HCEC 1CT (cell line): ENCODE measurements at regions not wholly inside any gene's neighbourhood (a gene's known extent, or its start where the extent isn't known, plus 50 kb on each side); places are given as distances from the start of the nearest gene placed in this dataset.

Source experiments
- DNase-seq: peaks from one replicate; pipeline ENCODE4 v3.0.0-alpha.2; 2017

DNA sequence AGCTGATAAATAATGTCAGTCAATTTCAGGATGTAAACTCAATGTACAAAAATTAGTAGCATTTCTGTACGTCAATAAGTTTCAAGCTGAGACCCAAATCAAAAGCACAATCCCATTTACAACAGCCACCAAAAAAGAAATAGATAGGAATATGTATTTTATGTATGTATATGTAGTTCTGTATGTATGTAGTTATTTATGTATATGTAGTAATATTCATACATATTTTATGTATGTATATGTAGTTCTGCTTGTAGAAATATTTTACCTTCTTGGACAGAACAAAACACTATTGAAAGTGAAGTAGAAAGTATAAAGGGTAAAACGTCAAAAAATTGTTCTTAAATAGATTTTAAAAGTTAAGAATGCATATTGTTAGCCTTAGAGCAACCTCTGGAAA is 591.0 kb upstream of the SETBP1 start:
- DNase-seq, result no peak

DNA sequence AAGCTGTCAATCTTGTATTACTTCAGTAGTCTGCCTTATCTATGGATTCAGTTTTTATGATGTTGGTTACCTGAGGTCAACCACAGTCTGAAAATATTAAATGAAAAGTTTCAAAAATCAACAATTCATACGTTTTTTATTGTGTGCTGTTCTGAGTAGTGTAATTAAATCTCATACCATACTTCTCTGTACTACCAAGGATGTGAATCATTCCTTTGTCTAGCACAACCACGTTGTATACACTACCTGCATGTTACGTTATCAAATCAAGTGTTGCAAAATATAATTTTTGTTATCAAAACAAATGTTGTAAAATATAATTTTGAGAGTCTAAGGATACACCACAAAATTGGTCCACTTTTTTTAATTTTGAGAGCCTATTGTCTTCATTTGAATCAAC is 590.2 kb upstream of the SETBP1 start:
- DNase-seq, result no peak

DNA sequence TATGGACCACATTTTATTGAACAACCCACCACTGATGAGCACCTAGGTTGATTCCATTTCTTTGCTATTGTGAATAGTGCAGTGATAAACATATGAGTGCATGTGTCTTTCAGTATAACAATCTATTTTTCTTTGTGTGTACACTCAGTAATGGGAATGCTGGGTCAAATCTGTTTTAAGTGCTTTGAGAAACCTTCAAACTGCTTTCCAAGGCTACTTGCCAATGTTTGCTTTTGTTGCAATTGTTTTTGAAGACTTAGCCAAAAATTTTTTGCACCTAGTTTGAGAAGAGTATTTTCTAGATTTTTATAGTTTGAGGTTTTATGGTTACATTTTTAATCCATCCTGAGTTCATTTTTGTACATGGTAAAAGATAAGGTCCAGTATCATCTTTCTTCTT is 587.4 kb upstream of the SETBP1 start:
- DNase-seq, result no peak

DNA sequence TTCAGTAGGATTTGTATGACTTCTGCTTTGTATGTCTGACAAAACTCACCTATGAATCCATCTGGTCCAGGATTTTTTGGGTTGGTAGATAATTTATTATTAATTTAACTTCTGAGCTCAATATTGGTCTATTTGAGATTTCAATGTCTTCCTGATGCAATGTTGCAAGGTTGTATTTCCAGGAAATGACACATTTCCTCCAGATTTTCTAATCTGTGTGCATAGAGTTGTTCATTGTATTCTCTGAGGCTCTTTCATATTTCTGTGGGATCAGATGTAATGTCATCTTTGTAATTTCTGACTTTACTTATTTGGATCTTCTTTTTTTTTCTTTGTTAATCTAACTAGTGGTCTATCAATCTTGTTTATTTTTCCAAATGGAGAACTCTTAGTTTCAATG is 584.7 kb upstream of the SETBP1 start:
- no peak for DNase-seq

DNA sequence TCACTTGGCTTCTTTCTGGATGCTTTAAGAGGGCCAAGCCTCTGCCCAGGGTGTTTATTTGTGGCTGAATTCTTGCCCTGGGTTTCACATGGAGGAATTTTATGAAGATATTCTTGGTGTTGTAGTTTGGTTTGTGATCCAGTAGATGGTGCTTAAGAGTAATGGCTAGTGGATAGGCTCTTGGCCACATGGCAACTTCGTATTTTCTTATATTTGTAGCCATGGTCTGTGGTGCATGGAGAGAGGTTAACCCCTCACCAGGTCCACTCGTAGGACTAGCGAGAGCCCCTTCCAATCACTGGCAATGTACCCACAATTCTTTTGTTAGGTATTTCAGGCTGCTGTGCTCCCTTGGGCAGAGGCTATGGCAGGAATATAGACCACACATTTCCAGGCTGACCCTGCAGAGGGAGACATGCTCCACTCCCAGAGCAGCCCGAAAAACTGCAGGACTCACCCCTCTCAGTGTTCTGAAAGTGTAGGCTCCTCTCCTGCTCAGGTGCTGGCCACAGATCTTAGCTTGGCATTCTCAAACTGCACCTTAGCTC is 582.1 kb upstream of the SETBP1 start:
- no peak for DNase-seq

DNA sequence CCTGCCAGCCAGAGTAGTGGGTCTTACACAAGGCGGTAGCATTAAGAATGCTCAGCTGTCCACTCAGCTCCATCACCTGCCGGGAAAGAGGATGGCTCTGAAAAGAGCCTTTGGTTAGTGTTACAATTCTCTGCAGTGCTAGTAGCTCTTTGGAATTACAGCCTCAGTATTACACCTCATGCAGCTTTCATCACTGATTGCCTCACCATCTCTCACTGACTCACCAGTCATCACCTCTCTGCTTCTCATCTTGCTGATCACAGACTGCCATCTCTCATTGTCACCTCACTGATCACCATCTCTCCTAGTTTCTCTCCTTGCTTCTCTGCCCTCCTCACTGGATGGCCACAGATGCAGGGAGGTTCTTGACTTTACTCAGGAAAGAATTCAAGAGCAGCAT is 573.5 kb upstream of the SETBP1 start:
- no peak for DNase-seq

DNA sequence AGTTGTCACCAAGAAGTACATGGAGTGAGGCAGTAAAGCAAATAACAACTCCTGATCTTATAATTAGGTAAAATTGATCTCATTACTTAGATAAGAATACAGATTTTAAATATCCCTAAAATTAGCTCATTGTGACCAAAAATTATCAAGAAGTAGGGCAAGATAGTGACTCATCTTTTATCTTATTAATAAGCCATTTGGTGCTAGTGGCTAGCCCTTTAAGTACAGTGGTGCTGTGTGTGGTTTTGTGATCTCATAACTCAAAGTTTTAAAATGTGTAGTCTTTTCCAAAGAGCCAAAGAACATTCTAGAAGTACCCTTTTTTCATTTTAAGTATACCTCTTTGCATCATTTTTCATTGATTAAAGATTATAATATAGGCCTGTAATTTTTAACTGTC is 569.4 kb upstream of the SETBP1 start:
- DNase-seq, result no peak

DNA sequence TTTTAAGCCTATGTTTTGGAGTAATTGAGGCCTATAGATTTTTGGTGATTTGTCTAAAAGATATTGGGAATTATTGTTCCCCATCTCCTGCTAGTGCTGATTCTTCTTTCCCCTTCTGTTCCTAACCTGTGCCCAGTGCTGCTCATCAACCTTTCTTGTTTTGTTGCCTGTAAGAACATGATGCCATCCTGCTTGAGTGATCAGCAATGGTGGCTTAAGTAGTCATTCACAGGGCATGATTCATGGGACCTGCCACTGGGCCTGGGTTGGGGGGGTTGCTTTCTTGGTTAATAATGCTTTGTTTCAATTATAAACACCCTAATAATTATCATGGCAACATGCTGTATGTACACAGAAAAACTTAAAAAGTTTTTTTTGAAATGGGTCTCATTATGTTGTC is 562.9 kb upstream of the SETBP1 start:
- no peak for DNase-seq

DNA sequence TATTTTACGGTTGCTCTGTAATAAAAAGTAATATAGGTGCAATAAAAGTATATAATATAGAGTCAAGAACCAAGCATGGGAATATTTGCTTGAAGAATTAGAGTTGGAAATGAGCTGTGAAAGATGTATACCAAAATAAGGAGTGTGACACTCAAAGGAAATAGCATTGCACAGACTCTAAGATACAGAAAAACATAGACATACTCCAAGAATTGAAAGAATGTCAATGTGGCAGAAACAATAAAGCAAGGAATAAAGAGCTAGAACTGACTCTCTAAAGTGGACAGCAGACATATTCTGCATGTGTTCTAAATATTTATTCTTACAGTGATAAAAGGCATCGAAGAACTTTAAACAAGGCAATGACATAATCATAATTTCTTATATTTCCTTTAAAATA is 561.1 kb upstream of the SETBP1 start:
- DNase-seq, result no peak

DNA sequence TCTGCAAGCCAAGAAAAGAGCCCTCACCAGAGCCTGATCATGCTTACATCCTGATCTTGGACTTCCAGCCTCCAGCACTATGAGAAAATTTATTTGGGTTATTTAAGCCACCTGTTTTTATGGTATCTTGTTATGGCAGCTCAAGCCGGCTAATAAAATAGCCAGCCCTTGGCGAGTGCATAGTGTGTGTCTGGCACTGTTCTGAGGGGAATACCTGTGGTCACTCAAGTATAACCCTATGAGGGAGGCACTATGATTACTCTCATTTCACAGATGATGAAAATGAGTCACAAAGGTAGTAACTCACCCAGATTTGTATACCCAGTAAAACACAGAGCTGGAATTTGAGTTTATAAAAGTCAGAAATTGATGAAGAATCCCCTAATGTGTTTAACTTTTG is 556.9 kb upstream of the SETBP1 start:
- DNase-seq, result no peak

DNA sequence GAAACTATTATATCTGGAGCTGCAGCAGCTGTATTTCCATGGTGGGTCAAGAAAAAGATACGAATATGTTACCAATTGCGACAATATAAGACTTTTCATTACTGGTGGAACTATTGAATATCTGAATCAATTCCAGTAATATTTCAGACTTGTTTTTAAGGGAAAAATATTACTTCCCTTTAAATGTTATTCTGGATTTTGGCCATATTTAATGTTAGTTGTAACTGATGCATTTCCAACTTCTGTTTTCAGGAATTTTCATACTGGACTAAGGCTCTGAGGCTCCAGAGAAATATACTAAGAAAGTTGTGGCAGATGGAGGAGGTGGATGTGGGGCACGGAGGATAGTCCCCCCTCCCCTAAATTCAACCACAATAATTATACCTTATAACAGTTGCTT is 555.2 kb upstream of the SETBP1 start:
- DNase-seq, result no peak

DNA sequence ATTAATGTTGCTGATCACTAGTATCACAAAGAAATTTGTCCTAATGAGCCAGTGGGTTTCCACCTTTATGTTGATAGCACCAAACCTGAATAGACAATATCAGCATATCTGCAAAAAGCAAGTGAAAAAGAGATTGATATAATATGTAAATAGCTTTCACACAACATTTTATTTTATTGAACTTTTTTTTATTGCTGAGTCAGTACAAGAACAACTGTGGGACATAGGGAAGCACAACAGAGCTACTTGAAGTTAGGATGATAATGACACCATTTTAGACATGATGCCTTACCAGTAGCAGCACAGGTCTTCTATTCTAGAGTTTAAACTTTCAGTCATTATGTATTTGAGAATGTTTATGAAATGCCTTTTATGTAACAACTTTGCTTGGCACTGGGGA is 554.1 kb upstream of the SETBP1 start:
- no peak for DNase-seq

DNA sequence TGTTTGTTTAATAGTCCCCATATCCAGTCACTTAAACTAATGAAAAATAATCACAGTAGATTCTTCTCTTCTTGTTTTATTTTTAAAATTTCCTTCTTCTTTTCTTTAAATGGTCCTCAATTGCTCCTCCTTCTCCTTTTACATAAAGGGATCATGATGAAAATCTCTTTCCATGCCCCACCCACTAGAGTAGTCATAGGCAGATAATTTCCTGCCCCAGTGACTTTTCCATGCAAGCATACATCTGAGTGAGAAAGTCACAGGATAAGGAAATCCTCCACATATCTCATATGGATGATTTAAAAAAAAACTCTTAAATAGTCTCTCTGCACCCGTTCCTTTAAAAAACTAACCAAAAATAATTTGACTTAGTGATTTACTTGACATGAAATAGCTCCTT is 552.3 kb upstream of the SETBP1 start:
- no peak for DNase-seq

DNA sequence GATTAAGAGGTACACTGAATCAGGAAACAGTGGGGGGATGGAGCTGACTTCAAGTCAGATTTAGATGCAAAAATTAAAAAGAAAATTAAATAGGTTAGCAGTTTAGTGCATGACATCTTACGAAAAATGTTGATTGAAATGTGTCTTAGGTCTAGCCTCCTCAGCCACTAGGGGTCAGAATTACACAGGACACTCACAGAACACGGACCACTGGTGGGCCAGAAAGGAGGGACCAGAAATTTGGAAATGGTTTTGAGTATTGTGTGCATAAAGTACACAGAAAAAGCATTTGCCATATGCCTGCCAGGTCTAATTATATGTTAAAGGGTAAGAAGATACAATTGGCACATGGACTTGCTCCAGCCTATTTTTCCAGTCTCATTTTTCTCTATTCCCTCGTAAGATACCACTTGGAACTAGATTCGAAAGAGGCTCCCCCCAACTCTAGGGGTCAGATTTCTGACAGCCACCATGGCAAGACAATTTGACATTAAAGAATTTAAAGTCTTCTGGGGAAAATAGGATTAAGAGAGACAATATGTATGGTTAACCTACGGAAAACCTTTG is 550.2 kb upstream of the SETBP1 start:
- DNase-seq, result no peak

DNA sequence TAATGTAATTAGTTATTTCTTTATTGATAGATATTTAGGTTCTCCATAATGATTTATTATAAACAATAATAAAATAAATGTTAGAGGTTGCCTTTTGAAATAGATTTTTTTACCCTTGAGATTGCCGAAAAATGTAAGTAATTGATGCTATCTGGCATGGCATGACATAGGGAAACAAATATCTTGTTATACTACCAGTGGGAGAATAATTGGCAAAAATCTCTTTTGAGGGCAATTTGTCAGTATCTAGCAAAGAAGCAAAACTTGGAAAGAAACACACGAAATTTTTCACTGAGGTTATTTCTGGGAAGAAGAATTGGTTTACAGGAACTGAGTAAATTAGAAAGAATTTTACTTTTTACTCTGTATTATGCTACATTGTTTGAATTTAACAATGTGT is 547.2 kb upstream of the SETBP1 start:
- no peak for DNase-seq

DNA sequence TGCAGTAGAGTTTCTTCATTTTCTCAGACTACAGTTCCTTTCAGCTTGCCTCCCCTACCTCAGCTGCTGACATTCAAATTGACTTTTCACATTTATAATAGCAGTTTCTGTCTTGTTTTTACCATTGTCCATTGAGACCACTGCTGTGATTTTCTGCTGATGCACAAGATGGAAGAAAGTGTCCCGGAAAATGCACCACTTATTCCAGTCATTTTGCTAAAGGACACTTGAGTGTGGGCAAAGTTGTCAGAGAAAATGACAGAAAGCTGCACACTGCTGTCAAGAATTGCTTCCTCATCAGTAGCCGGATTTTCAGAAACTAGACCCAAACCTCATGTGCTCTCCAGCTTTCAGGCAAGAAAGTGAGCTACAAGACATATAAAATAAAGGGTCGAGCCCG is 546.2 kb upstream of the SETBP1 start:
- DNase-seq, result no peak

DNA sequence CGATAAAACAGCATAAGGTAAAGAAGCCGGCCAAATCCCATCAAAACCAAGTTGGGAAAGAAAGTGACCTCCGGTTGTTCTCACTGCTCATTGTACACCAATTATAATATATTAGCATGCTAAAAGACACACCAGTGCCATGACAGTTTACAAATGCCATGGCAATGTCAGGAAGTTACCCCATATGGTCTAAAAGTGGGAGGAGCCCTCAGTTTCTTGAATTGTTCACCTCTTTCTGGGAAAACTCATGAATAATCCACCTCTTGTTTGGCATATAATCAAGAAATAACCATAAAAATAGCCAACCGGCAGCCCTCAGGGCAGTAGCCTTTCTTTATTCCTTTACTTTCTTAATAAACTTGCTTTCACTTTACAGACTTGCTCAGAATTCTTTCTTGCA is 544.9 kb upstream of the SETBP1 start:
- no peak for DNase-seq

DNA sequence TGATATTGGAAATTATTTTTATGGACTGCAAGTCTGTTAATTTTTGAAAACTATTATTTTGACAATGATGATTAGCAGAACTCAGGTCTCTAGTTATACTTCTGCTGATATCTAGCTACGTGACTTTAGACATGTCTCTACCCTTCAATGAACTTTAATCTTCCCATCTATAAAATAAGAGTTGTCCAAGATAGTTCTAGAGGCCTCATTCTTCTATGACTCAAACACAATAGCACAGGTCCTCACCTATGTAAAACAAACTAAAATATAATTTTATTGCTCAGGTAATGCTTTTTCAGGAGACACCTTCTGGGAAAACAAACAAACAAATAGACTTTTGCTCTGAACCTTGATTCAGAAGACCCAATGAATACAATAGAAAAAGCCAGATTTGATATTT is 544.4 kb upstream of the SETBP1 start:
- no peak for DNase-seq

DNA sequence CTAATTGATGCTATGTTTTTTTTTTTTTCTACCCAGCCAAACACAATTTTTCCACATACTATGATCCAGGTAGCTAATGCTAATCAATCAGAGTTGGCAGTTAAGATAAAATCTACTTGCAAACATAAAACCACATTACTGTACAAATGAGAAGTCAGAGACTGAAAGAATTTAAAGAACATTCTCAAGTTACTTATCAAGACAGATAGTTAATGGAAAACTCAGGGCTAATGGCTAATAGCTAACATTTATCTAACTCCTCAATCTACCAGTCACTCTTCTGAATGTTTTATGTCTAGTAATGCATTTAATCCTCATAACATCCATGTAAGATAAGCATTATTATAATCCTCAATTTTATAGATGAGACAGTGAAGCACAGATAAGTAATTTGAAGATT is 537.6 kb upstream of the SETBP1 start:
- DNase-seq, result no peak

DNA sequence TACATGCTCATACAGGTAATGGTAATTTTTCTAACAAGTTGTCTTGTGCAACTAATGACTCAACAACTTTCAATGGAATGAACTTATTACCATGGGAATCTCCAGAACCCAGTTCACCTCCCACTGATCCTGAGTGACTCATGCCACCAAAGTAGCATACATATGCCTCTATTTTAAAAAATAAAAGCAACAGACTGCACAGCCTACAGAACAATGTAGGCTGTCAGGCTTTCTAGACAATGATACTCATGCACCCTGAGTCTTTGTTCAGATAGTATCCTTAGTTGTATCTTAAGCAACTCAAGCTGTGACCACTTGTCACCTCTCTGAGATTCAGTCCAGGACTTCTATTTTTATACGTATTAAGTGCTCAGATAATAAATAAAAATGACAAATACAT is 531.0 kb upstream of the SETBP1 start:
- DNase-seq, result no peak

DNA sequence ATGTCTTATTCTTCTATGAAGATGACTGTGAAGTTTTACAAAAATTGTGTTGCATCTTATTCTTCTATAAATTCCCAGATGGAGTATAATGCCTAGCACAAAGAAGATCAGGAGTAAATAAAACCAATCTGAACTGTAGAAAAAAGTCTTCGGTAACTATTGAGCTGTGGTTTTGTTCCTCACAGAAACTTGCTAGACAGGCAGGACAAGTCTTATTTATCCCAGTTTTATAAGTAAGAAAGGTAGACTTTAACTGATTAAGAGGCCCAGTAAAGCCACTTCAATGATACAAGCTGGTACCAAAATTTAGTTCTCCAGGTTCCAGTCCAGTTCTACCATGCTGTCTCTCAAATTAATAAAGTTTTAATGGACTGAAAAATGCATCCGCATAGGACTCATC is 526.7 kb upstream of the SETBP1 start:
- DNase-seq, result no peak

DNA sequence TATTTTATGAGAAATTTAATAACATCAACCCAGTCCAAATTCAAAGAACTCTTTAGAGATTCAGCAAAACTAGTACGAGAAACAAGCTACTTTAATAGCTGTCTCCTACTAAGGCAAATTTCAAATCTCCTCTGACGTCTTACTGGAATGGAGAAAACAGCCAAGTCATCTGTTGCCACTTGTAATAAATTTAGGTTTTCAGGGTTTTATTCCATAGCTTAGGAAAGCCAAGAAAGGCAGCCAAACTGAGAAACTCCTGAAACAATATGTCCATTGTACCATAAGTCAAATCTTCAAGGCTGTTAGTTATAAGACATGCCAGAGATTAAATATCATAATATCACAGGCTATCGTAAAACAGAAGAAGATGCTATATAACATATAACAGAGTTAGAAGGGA is 524.6 kb upstream of the SETBP1 start:
- no peak for DNase-seq

DNA sequence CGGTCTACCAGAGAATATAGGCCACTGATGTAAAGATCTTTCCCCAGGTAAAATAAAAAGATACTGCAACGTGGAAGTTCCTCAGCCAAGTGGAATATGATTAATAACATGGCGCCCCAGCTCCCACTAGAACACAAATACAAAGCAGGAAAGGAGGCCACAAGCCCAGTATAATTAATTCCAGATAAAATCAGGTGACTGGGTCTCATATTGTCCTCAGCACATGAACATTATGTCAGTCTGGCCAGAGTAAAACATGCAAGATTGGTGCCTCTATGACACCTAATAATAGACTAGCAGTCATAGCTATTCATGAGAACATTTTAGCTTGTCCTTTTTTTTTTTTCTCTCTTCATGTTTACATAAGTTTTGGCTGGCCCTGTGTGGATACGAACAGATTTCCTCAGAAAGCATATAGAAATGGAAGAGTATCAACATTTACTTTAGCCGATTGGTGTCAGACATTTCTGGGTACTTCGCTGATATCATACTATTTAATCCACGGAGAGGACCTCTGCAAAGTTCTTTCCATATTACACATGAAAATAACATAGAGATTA is 523.8 kb upstream of the SETBP1 start:
- DNase-seq, result no peak

DNA sequence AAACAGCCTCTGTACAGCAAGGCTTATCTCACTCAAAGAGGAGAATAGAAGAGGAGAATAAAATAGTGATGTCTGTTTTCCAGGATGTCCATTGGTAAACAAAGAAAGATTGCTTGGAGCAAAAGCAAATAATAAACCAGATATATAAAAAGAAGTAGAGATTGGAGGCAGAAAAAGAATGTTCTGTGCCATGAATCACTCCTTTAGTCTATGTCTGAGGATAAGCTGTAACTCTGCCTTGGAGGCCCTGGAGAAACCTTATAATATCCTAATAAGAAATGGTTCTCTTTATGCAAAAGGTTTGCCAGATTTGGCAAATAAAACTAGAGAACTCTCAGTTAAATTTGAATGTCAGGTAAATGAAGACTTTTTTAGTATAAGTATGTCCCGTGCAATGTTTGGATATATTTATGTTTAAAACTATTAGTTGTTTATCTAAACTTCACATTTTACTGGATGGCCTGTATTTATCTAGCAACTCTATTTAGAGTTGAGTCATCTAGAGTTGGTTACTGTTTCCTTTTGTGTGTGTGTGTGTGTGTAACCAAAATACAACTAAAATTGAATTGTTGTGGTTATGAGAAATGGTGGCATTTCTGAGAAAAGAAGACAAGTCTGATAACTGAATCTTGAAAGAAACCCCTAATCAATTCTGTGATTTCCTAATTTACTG is 510.3 kb upstream of the SETBP1 start:
- DNase-seq, result no peak

DNA sequence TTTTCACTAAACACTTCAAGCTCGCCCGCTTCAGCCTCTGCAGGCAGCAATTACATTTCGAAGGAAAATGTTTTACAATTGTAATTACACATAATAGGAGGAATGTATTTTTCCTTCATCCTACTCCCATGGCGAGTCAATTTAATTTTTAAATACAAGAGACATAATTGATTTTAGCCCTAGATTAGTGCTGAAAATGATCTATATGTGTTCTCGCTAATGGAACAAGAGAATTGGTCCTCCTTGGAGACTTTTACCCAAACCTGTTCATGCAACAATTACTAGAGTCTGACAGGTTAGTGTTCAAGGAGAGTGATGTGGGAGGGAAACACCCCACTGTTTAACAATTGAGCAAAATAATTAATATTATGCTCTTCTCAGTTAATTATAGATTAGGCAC is 509.4 kb upstream of the SETBP1 start:
- no peak for DNase-seq
